ENCODE measurements at regions not wholly inside any gene's neighbourhood (a gene's known extent, or its start where the extent isn't known, plus 50 kb on each side); places are given as distances from the start of the nearest gene placed in this dataset.

- H3K4me3 ChIP-seq (replicated peaks; ENCODE audit: low read depth, low read length) = no peak overlapping the region
- DNase-seq (ENCODE audit: low read depth) = no peak
- no peak for TF ChIP-seq CTCF (IDR thresholded peaks at IDR 0.05; ENCODE audit: low read length, missing control alignments)
Observed at GRCh38 chr12:127174881-127175280, 1092.1 kb upstream of the TMEM132C start.

GRCh38 chr12:127175361-127175760, 1091.6 kb upstream of the TMEM132C start:
- H3K4me3 ChIP-seq (replicated peaks; ENCODE audit: low read depth, low read length) = no peak overlapping the region
- no peak for DNase-seq (ENCODE audit: low read depth)
- TF ChIP-seq CTCF (IDR thresholded peaks at IDR 0.05; ENCODE audit: low read length, missing control alignments) = no peak

GRCh38 chr12:127176804-127177203, 1090.2 kb upstream of the TMEM132C start:
- DNase-seq (ENCODE audit: low read depth) = no peak
- no peak for TF ChIP-seq CTCF (IDR thresholded peaks at IDR 0.05; ENCODE audit: low read length, missing control alignments)
- no peak overlapping the region for H3K4me3 ChIP-seq (replicated peaks; ENCODE audit: low read depth, low read length)

- DNase-seq (ENCODE audit: low read depth) = no peak
- H3K4me3 ChIP-seq (replicated peaks; ENCODE audit: low read depth, low read length) = no peak overlapping the region
- TF ChIP-seq CTCF (IDR thresholded peaks at IDR 0.05; ENCODE audit: low read length, missing control alignments) = no peak
Observed at GRCh38 chr12:127178052-127178451, 1088.9 kb upstream of the TMEM132C start.

- H3K4me3 ChIP-seq (replicated peaks; ENCODE audit: low read depth, low read length) = no peak overlapping the region
- TF ChIP-seq CTCF (IDR thresholded peaks at IDR 0.05; ENCODE audit: low read length, missing control alignments) = no peak
- no peak for DNase-seq (ENCODE audit: low read depth)
Observed at GRCh38 chr12:127178463-127178862, 1088.5 kb upstream of the TMEM132C start.

GRCh38 chr12:127179176-127179575, 1087.8 kb upstream of the TMEM132C start:
- H3K4me3 ChIP-seq (replicated peaks; ENCODE audit: low read depth, low read length) = no peak overlapping the region
- TF ChIP-seq CTCF (IDR thresholded peaks at IDR 0.05; ENCODE audit: low read length, missing control alignments) = no peak
- DNase-seq (ENCODE audit: low read depth) = no peak

GRCh38 chr12:127182018-127182417, 1085.0 kb upstream of the TMEM132C start:
- TF ChIP-seq CTCF (IDR thresholded peaks at IDR 0.05; ENCODE audit: low read length, missing control alignments) = no peak
- DNase-seq (ENCODE audit: low read depth) = no peak
- no peak overlapping the region for H3K4me3 ChIP-seq (replicated peaks; ENCODE audit: low read depth, low read length)

Data from fibroblast of pulmonary artery (primary cell).